ENCODE measurements at regions not wholly inside any gene's neighbourhood (a gene's known extent, or its start where the extent isn't known, plus 50 kb on each side); places are given as distances from the start of the nearest gene placed in this dataset.
A peak's percentile ranks its signal among the peaks of the same experiment; 100 is the strongest.

- TF ChIP-seq POLR2AphosphoS5 (IDR thresholded peaks at IDR 0.05; ENCODE audit: low read depth) (no peak), SPI1 (IDR thresholded peaks at IDR 0.05; ENCODE audit: borderline replicate concordance, low read depth) (no peak), GABPA (IDR thresholded peaks at IDR 0.05; ENCODE audit: low read depth) (no peak)
- TF ChIP-seq, protein P1, sequence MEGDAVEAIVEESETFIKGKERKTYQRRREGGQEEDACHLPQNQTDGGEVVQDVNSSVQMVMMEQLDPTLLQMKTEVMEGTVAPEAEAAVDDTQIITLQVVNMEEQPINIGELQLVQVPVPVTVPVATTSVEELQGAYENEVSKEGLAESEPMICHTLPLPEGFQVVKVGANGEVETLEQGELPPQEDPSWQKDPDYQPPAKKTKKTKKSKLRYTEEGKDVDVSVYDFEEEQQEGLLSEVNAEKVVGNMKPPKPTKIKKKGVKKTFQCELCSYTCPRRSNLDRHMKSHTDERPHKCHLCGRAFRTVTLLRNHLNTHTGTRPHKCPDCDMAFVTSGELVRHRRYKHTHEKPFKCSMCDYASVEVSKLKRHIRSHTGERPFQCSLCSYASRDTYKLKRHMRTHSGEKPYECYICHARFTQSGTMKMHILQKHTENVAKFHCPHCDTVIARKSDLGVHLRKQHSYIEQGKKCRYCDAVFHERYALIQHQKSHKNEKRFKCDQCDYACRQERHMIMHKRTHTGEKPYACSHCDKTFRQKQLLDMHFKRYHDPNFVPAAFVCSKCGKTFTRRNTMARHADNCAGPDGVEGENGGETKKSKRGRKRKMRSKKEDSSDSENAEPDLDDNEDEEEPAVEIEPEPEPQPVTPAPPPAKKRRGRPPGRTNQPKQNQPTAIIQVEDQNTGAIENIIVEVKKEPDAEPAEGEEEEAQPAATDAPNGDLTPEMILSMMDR (IDR thresholded peaks at IDR 0.05; ENCODE audit: insufficient read depth, low read length): no peak
- TF ChIP-seq, protein P2, sequence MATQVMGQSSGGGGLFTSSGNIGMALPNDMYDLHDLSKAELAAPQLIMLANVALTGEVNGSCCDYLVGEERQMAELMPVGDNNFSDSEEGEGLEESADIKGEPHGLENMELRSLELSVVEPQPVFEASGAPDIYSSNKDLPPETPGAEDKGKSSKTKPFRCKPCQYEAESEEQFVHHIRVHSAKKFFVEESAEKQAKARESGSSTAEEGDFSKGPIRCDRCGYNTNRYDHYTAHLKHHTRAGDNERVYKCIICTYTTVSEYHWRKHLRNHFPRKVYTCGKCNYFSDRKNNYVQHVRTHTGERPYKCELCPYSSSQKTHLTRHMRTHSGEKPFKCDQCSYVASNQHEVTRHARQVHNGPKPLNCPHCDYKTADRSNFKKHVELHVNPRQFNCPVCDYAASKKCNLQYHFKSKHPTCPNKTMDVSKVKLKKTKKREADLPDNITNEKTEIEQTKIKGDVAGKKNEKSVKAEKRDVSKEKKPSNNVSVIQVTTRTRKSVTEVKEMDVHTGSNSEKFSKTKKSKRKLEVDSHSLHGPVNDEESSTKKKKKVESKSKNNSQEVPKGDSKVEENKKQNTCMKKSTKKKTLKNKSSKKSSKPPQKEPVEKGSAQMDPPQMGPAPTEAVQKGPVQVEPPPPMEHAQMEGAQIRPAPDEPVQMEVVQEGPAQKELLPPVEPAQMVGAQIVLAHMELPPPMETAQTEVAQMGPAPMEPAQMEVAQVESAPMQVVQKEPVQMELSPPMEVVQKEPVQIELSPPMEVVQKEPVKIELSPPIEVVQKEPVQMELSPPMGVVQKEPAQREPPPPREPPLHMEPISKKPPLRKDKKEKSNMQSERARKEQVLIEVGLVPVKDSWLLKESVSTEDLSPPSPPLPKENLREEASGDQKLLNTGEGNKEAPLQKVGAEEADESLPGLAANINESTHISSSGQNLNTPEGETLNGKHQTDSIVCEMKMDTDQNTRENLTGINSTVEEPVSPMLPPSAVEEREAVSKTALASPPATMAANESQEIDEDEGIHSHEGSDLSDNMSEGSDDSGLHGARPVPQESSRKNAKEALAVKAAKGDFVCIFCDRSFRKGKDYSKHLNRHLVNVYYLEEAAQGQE (IDR thresholded peaks at IDR 0.05; ENCODE audit: insufficient replicate concordance, low read depth): no peak
- DNase-seq (ENCODE audit: low read depth in 1 of 2, low spot score in 1 of 2): no peak
- H3K27ac ChIP-seq (replicated peaks): no peak overlapping the region
- H3K27me3 ChIP-seq (ENCODE audit: insufficient read depth, poor library complexity, severe bottlenecking): no peaks in the 10 kb centered on the region
- H3K4me3 ChIP-seq (replicated peaks; ENCODE audit: insufficient read depth, low read length): no peak overlapping the region
These were observed 97.2 kb upstream of the IGSF21 start for GRCh38 chr1:18010408-18010807.

DNA sequence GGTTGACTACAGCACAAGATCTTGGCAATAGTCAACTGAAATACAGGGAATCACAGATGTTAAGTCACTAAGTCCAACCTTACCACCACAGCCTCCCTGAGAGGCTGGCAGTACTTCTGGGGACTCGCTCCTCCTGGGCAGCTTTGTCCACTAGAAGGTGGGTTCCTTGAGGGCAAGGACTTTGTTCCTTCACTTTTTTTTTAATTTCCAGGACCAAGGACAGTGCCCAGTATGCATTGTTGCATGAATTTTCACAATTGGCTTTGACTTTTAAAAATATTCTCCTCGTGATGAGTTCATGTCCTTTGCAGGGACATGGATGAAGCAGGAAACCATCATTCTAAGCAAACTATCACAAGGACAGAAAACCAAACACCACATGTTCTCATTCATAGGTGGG, 96.7 kb upstream of the IGSF21 start:
- DNase-seq (ENCODE audit: low read depth in 1 of 2, low spot score in 1 of 2): no peak
- Histone ChIP-seq H3K27me3 (ENCODE audit: insufficient read depth, poor library complexity, severe bottlenecking) (no peaks in the 10 kb centered on the region), H3K4me3 (replicated peaks; ENCODE audit: insufficient read depth, low read length) (no peak overlapping the region), H3K27ac (replicated peaks) (no peak overlapping the region)
- TF ChIP-seq, protein P1 (IDR thresholded peaks at IDR 0.05; ENCODE audit: insufficient read depth, low read length): no peak
- TF ChIP-seq, protein P2 (IDR thresholded peaks at IDR 0.05; ENCODE audit: insufficient replicate concordance, low read depth): peak; percentile 89

GRCh38 chr1:18011703-18012102, 95.9 kb upstream of the IGSF21 start:
- TF ChIP-seq POLR2AphosphoS5 (IDR thresholded peaks at IDR 0.05; ENCODE audit: low read depth) (no peak), SPI1 (IDR thresholded peaks at IDR 0.05; ENCODE audit: borderline replicate concordance, low read depth) (no peak), GABPA (IDR thresholded peaks at IDR 0.05; ENCODE audit: low read depth) (no peak)
- TF ChIP-seq, protein P2 (IDR thresholded peaks at IDR 0.05; ENCODE audit: insufficient replicate concordance, low read depth): no peak
- TF ChIP-seq, protein P1 (IDR thresholded peaks at IDR 0.05; ENCODE audit: insufficient read depth, low read length): no peak
- H3K27me3 ChIP-seq (ENCODE audit: insufficient read depth, poor library complexity, severe bottlenecking): no peaks in the 10 kb centered on the region
- H3K4me3 ChIP-seq (replicated peaks; ENCODE audit: insufficient read depth, low read length): no peak overlapping the region
- DNase-seq (ENCODE audit: low read depth in 1 of 2, low spot score in 1 of 2): no peak
- no peak overlapping the region for H3K27ac ChIP-seq (replicated peaks)
